GM23338 (cell line): ENCODE measurements at regions not wholly inside any gene's neighbourhood (a gene's known extent, or its start where the extent isn't known, plus 50 kb on each side); places are given as distances from the start of the nearest gene placed in this dataset.

ENCODE experiments used
- ATAC-seq: fragments of 200-7000 bp; cut with Tn5 transposase; 3 replicates; pipeline ENCODE4 v1.9.1; 2020
- DNase-seq: peaks from one replicate; pipeline ENCODE4 v3.0.0-alpha.2; 2015; ENCODE audit warnings: low spot score
- H2AFZ ChIP-seq: fragments of 200-600 bp; sonication (generic); 2 replicates; pipeline ENCODE4 v1.8.0; 2016; ENCODE audit warnings: antibody characterized with exemption, mild to moderate bottlenecking, moderate library complexity
- H3F3A ChIP-seq: fragments of 200-600 bp; sonication (generic); replicated peaks from 2 replicates; pipeline ENCODE4 v1.8.0; 2017; ENCODE audit warnings: antibody characterized with exemption, mixed run types, low read depth
- H3K27ac ChIP-seq: fragments of 200-600 bp; sonication (generic); 2 replicates; pipeline ENCODE4 v1.6.1; 2016; ENCODE audit warnings: low read depth
- H3K27me3 ChIP-seq: fragments of 200-600 bp; sonication (generic); 2 replicates; pipeline ENCODE4 v1.8.0; 2016; ENCODE audit warnings: mild to moderate bottlenecking, mixed run types, moderate library complexity; ENCODE audit not compliant: insufficient read depth
- H3K36me3 ChIP-seq: fragments of 200-600 bp; sonication (generic); 2 replicates; pipeline ENCODE4 v1.8.0; 2016; ENCODE audit warnings: mild to moderate bottlenecking; ENCODE audit not compliant: insufficient read depth
- H3K4me1 ChIP-seq: fragments of 200-600 bp; sonication (generic); 2 replicates; pipeline ENCODE4 v1.8.0; 2016; ENCODE audit warnings: mild to moderate bottlenecking, moderate library complexity; ENCODE audit not compliant: insufficient read depth
- H3K4me2 ChIP-seq: fragments of 200-600 bp; sonication (generic); 2 replicates; pipeline ENCODE4 v1.7.1; 2017; ENCODE audit warnings: mixed run types
- H3K4me3 ChIP-seq: fragments of 200-600 bp; sonication (generic); 2 replicates; pipeline ENCODE4 v1.6.1; 2016; ENCODE audit warnings: mixed run types
- H3K79me2 ChIP-seq: fragments of 200-600 bp; sonication (generic); replicated peaks from 2 replicates; pipeline ENCODE4 v1.8.0; 2017; ENCODE audit warnings: mild to moderate bottlenecking; ENCODE audit not compliant: insufficient read depth
- H3K9me2 ChIP-seq: fragments of 200-600 bp; sonication (generic); 2 replicates; pipeline ENCODE4 v1.8.0; 2017; ENCODE audit not compliant: insufficient read depth
- H4K20me1 ChIP-seq: fragments of 200-600 bp; sonication (generic); replicated peaks from 2 replicates; pipeline ENCODE4 v1.8.0; 2017; ENCODE audit warnings: mild to moderate bottlenecking; ENCODE audit not compliant: insufficient read depth
- H3K27ac Mint-ChIP-seq: 2 replicates; pipeline ENCODE4 v1.8.0; 2020; ENCODE audit warnings: inconsistent platforms, mild to moderate bottlenecking, moderate library complexity, mixed read lengths
- H3K27me3 Mint-ChIP-seq: 3 replicates; pipeline ENCODE4 v1.8.0; 2022; ENCODE audit warnings: low read depth, mild to moderate bottlenecking, moderate library complexity, mixed read lengths, inconsistent platforms; ENCODE audit not compliant: insufficient read depth, poor library complexity
- H3K36me3 Mint-ChIP-seq: 3 replicates; pipeline ENCODE4 v1.8.0; 2021; ENCODE audit warnings: low read depth, mild to moderate bottlenecking, inconsistent platforms, moderate library complexity, mixed read lengths
- H3K4me1 Mint-ChIP-seq: 3 replicates; pipeline ENCODE4 v1.8.0; 2020; ENCODE audit warnings: mild to moderate bottlenecking, inconsistent platforms, mixed read lengths
- H3K4me3 Mint-ChIP-seq: 3 replicates; pipeline ENCODE4 v1.8.0; 2021; ENCODE audit warnings: moderate library complexity, mild to moderate bottlenecking, inconsistent platforms, mixed read lengths
- H3K9me3 Mint-ChIP-seq: 3 replicates; pipeline ENCODE4 v1.8.0; 2020; ENCODE audit warnings: moderate library complexity, mild to moderate bottlenecking, inconsistent platforms, mixed read lengths
- CREB1 ChIP-seq: fragments of 250-450 bp; sonication (Bioruptor Pico); IDR thresholded peaks from 2 replicates; pipeline ENCODE4 v1.5.0; 2020; ENCODE audit warnings: low read depth, mild to moderate bottlenecking, moderate library complexity
- EZH2 ChIP-seq: fragments of 200-600 bp; sonication (generic); IDR thresholded peaks from one replicate; pipeline ENCODE4 v1.8.0; 2017; ENCODE audit warnings: antibody characterized with exemption, mild to moderate bottlenecking, low read depth; ENCODE audit not compliant: unreplicated experiment
- EZH2phosphoT487 ChIP-seq: fragments of 200-600 bp; sonication (generic); IDR thresholded peaks from one replicate; pipeline ENCODE4 v1.8.1; 2018; ENCODE audit warnings: antibody characterized with exemption; ENCODE audit not compliant: unreplicated experiment
- JUNB ChIP-seq: IDR thresholded peaks from one replicate; pipeline ENCODE4 v1.6.1; 2016; ENCODE audit warnings: antibody characterized with exemption; ENCODE audit not compliant: unreplicated experiment
- NANOG ChIP-seq: IDR thresholded peaks from 2 replicates; pipeline ENCODE4 v1.6.1; 2016; ENCODE audit warnings: antibody characterized with exemption, borderline replicate concordance
- POLR2AphosphoS5 ChIP-seq: IDR thresholded peaks from 2 replicates; pipeline ENCODE4 v1.6.1; 2016; ENCODE audit warnings: antibody characterized with exemption, low read depth
- STAT1 ChIP-seq: IDR thresholded peaks from one replicate; pipeline ENCODE4 v1.6.1; 2016; ENCODE audit warnings: antibody characterized with exemption; ENCODE audit not compliant: unreplicated experiment
- ZNF114 ChIP-seq: fragments of 250-450 bp; sonication (Bioruptor Pico); IDR thresholded peaks from 2 replicates; pipeline ENCODE4 v1.5.0; 2020; ENCODE audit warnings: mild to moderate bottlenecking, moderate library complexity
- ZNF331 ChIP-seq: fragments of 250-450 bp; sonication (Bioruptor Pico); IDR thresholded peaks from 2 replicates; pipeline ENCODE4 v1.5.0; 2020; ENCODE audit warnings: low read depth, mild to moderate bottlenecking, moderate library complexity
- TF ChIP-seq, protein P1 (sequence below): IDR thresholded peaks from one replicate; pipeline ENCODE4 v1.6.1; 2018; ENCODE audit warnings: antibody characterized with exemption; ENCODE audit not compliant: unreplicated experiment
- TF ChIP-seq, protein P2 (sequence below): IDR thresholded peaks from 2 replicates; pipeline ENCODE4 v1.6.1; 2016; ENCODE audit warnings: antibody characterized with exemption
- TF ChIP-seq, protein P3 (sequence below), 2 experiments: fragments of 200-600 bp in 1 of 2; sonication (generic) in 1 of 2; conservative IDR thresholded peaks; 2 replicates each; pipeline versions ENCODE4 v1.5.1 to v1.6.1; 2016 to 2017; ENCODE audit warnings: antibody characterized with exemption in 2 of 2, low read depth in 2 of 2, mild to moderate bottlenecking in 2 of 2, moderate library complexity in 1 of 2
- TF ChIP-seq, protein P4 (sequence below): fragments of 250-450 bp; sonication (Bioruptor Pico); IDR thresholded peaks from 2 replicates; pipeline ENCODE4 v1.5.0; 2020; ENCODE audit warnings: mild to moderate bottlenecking, moderate library complexity

DNA sequence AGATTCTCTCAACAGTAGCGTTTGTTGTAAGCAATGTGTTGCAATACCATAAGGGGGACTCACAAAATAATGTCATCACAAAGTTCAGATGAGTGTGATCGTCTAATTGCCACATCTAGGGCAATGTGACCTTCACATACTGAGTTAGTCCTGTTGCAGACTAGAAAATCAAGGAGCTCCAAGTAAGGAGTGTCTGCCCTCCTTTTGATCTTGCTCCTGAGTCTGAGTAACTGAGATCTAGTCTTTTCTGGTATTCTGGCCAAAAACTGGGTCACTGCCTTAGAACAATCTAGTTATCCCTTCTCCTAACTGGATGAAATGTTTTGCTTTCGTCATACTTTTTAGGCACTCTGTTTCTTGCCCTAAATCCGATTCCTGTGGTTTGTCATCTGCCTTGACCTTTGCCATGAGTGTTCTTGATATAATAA, 712.1 kb downstream of the CDH11 start:
- no peaks in the 10 kb centered on the region for H4K20me1 ChIP-seq
- Mint-ChIP-seq H3K9me3 (no peaks in the 10 kb centered on the region), H3K27ac (no peak overlapping the region), H3K4me1 (no peaks in the 10 kb centered on the region; the same call in 2 of the 3 replicates), H3K4me3 (no peak overlapping the region), H3K36me3 (no peaks in the 10 kb centered on the region), H3K27me3 (no peaks in the 10 kb centered on the region)
- no peak for DNase-seq
- no peaks in the 10 kb centered on the region for H3K27me3 ChIP-seq
- H3K36me3 ChIP-seq: no peaks in the 10 kb centered on the region
- H3F3A ChIP-seq: no peaks in the 10 kb centered on the region
- no peak overlapping the region for H3K27ac ChIP-seq
- H3K9me2 ChIP-seq: no peaks in the 10 kb centered on the region
- H3K4me2 ChIP-seq: no peak overlapping the region
- no peaks in the 10 kb centered on the region for H3K79me2 ChIP-seq
- no peak for TF ChIP-seq POLR2AphosphoS5
- TF ChIP-seq ZNF114: no peak
- TF ChIP-seq JUNB: no peak
- TF ChIP-seq NANOG: no peak
- TF ChIP-seq, protein P1, sequence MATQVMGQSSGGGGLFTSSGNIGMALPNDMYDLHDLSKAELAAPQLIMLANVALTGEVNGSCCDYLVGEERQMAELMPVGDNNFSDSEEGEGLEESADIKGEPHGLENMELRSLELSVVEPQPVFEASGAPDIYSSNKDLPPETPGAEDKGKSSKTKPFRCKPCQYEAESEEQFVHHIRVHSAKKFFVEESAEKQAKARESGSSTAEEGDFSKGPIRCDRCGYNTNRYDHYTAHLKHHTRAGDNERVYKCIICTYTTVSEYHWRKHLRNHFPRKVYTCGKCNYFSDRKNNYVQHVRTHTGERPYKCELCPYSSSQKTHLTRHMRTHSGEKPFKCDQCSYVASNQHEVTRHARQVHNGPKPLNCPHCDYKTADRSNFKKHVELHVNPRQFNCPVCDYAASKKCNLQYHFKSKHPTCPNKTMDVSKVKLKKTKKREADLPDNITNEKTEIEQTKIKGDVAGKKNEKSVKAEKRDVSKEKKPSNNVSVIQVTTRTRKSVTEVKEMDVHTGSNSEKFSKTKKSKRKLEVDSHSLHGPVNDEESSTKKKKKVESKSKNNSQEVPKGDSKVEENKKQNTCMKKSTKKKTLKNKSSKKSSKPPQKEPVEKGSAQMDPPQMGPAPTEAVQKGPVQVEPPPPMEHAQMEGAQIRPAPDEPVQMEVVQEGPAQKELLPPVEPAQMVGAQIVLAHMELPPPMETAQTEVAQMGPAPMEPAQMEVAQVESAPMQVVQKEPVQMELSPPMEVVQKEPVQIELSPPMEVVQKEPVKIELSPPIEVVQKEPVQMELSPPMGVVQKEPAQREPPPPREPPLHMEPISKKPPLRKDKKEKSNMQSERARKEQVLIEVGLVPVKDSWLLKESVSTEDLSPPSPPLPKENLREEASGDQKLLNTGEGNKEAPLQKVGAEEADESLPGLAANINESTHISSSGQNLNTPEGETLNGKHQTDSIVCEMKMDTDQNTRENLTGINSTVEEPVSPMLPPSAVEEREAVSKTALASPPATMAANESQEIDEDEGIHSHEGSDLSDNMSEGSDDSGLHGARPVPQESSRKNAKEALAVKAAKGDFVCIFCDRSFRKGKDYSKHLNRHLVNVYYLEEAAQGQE: no peak
- TF ChIP-seq STAT1: no peak
- TF ChIP-seq ZNF331 (CRISPR knock-in tag): no peak
- TF ChIP-seq, protein P2, sequence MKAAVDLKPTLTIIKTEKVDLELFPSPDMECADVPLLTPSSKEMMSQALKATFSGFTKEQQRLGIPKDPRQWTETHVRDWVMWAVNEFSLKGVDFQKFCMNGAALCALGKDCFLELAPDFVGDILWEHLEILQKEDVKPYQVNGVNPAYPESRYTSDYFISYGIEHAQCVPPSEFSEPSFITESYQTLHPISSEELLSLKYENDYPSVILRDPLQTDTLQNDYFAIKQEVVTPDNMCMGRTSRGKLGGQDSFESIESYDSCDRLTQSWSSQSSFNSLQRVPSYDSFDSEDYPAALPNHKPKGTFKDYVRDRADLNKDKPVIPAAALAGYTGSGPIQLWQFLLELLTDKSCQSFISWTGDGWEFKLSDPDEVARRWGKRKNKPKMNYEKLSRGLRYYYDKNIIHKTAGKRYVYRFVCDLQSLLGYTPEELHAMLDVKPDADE: no peak
- TF ChIP-seq, protein P3, sequence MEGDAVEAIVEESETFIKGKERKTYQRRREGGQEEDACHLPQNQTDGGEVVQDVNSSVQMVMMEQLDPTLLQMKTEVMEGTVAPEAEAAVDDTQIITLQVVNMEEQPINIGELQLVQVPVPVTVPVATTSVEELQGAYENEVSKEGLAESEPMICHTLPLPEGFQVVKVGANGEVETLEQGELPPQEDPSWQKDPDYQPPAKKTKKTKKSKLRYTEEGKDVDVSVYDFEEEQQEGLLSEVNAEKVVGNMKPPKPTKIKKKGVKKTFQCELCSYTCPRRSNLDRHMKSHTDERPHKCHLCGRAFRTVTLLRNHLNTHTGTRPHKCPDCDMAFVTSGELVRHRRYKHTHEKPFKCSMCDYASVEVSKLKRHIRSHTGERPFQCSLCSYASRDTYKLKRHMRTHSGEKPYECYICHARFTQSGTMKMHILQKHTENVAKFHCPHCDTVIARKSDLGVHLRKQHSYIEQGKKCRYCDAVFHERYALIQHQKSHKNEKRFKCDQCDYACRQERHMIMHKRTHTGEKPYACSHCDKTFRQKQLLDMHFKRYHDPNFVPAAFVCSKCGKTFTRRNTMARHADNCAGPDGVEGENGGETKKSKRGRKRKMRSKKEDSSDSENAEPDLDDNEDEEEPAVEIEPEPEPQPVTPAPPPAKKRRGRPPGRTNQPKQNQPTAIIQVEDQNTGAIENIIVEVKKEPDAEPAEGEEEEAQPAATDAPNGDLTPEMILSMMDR (conservative IDR thresholded peaks at IDR 0.05; ENCODE audit: low read depth in 2 of 2): no peak
- no peak for TF ChIP-seq EZH2phosphoT487
- TF ChIP-seq, protein P4, sequence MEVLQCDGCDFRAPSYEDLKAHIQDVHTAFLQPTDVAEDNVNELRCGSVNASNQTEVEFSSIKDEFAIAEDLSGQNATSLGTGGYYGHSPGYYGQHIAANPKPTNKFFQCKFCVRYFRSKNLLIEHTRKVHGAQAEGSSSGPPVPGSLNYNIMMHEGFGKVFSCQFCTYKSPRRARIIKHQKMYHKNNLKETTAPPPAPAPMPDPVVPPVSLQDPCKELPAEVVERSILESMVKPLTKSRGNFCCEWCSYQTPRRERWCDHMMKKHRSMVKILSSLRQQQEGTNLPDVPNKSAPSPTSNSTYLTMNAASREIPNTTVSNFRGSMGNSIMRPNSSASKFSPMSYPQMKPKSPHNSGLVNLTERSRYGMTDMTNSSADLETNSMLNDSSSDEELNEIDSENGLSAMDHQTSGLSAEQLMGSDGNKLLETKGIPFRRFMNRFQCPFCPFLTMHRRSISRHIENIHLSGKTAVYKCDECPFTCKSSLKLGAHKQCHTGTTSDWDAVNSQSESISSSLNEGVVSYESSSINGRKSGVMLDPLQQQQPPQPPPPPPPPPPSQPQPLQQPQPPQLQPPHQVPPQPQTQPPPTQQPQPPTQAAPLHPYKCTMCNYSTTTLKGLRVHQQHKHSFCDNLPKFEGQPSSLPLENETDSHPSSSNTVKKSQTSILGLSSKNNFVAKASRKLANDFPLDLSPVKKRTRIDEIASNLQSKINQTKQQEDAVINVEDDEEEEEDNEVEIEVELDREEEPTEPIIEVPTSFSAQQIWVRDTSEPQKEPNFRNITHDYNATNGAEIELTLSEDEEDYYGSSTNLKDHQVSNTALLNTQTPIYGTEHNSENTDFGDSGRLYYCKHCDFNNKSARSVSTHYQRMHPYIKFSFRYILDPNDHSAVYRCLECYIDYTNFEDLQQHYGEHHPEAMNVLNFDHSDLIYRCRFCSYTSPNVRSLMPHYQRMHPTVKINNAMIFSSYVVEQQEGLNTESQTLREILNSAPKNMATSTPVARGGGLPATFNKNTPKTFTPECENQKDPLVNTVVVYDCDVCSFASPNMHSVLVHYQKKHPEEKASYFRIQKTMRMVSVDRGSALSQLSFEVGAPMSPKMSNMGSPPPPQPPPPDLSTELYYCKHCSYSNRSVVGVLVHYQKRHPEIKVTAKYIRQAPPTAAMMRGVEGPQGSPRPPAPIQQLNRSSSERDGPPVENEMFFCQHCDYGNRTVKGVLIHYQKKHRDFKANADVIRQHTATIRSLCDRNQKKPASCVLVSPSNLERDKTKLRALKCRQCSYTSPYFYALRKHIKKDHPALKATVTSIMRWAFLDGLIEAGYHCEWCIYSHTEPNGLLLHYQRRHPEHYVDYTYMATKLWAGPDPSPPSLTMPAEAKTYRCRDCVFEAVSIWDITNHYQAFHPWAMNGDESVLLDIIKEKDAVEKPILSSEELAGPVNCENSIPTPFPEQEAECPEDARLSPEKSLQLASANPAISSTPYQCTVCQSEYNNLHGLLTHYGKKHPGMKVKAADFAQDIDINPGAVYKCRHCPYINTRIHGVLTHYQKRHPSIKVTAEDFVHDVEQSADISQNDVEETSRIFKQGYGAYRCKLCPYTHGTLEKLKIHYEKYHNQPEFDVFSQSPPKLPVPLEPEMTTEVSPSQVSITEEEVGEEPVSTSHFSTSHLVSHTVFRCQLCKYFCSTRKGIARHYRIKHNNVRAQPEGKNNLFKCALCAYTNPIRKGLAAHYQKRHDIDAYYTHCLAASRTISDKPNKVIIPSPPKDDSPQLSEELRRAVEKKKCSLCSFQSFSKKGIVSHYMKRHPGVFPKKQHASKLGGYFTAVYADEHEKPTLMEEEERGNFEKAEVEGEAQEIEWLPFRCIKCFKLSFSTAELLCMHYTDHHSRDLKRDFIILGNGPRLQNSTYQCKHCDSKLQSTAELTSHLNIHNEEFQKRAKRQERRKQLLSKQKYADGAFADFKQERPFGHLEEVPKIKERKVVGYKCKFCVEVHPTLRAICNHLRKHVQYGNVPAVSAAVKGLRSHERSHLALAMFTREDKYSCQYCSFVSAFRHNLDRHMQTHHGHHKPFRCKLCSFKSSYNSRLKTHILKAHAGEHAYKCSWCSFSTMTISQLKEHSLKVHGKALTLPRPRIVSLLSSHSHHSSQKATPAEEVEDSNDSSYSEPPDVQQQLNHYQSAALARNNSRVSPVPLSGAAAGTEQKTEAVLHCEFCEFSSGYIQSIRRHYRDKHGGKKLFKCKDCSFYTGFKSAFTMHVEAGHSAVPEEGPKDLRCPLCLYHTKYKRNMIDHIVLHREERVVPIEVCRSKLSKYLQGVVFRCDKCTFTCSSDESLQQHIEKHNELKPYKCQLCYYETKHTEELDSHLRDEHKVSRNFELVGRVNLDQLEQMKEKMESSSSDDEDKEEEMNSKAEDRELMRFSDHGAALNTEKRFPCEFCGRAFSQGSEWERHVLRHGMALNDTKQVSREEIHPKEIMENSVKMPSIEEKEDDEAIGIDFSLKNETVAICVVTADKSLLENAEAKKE (CRISPR knock-in tag): no peak
- no peak for TF ChIP-seq EZH2
- no peak for TF ChIP-seq CREB1 (CRISPR knock-in tag)
- ATAC-seq: no peak
- H3K4me1 ChIP-seq: no peaks in the 10 kb centered on the region
- H3K4me3 ChIP-seq: no peak overlapping the region
- H2AFZ ChIP-seq: no peak overlapping the region
